NCI-H748 treated with DMSO at 0.1 percent for 48 hours (cell line): ENCODE measurements at regions not wholly inside any gene's neighbourhood (a gene's known extent, or its start where the extent isn't known, plus 50 kb on each side); places are given as distances from the start of the nearest gene placed in this dataset.
A peak's percentile ranks its signal among the peaks of the same experiment; 100 is the strongest.

ENCODE experiments used
- DNase-seq: peaks from one replicate; lab custom pipeline; 2025; lab: John Stamatoyannopoulos, UW

GRCh38 chr9:130755377-130756007 is 61.9 kb downstream of the EXOSC2 start:
- no peak for DNase-seq

- DNase-seq: no peak
Measured at GRCh38 chr9:130756037-130756436, 62.5 kb downstream of the EXOSC2 start.

- DNase-seq: no peak
Measured at GRCh38 chr9:130756455-130757152, 63.0 kb downstream of the EXOSC2 start.

GRCh38 chr9:130759738-130760137 is 66.2 kb downstream of the EXOSC2 start:
- DNase-seq: no peak

- no peak for DNase-seq
Measured at GRCh38 chr9:130763331-130764171, 70.0 kb downstream of the EXOSC2 start.

- DNase-seq: no peak
Measured at GRCh38 chr9:130765137-130766020, 69.7 kb upstream of the ABL1 start.

GRCh38 chr9:130766021-130766926 is 68.8 kb upstream of the ABL1 start:
- DNase-seq: no peak

GRCh38 chr9:130766927-130767307 is 68.1 kb upstream of the ABL1 start:
- DNase-seq: no peak

GRCh38 chr9:130768265-130768664 is 66.8 kb upstream of the ABL1 start:
- DNase-seq: no peak

- DNase-seq: no peak
Measured at GRCh38 chr9:130768891-130769403, 66.1 kb upstream of the ABL1 start.

- no peak for DNase-seq
Measured at GRCh38 chr9:130770093-130770492, 65.0 kb upstream of the ABL1 start.

GRCh38 chr9:130770679-130771442 is 64.2 kb upstream of the ABL1 start:
- peak; percentile 57 for DNase-seq

GRCh38 chr9:130772185-130772584 is 62.9 kb upstream of the ABL1 start:
- no peak for DNase-seq

GRCh38 chr9:130774183-130774582 is 60.9 kb upstream of the ABL1 start:
- no peak for DNase-seq

GRCh38 chr9:130775336-130775991 is 59.6 kb upstream of the ABL1 start:
- DNase-seq: no peak

GRCh38 chr9:130779153-130779855 is 55.8 kb upstream of the ABL1 start:
- no peak for DNase-seq

- no peak for DNase-seq
Measured at GRCh38 chr9:130780415-130780814, 54.6 kb upstream of the ABL1 start.

GRCh38 chr9:130780865-130781504 is 54.1 kb upstream of the ABL1 start:
- no peak for DNase-seq
